H1 (cell line): ENCODE measurements at regions not wholly inside any gene's neighbourhood (a gene's known extent, or its start where the extent isn't known, plus 50 kb on each side); places are given as distances from the start of the nearest gene placed in this dataset.

Source experiments
- ASH2L ChIP-seq: fragments of 200-600, 300-600 bp; sonication (generic); IDR thresholded peaks from one replicate; pipeline ENCODE4 v1.7.1; 2017; ENCODE audit warnings: low read length
- ATF3 ChIP-seq: IDR thresholded peaks from 2 replicates; pipeline ENCODE4 v1.6.1; 2011; ENCODE audit warnings: low read depth, mild to moderate bottlenecking, low read length; ENCODE audit not compliant: insufficient read depth
- BRCA1 ChIP-seq: IDR thresholded peaks from 2 replicates; pipeline ENCODE4 v1.6.1; 2012; ENCODE audit warnings: low read depth, low read length, improper control_type of control experiment
- CHD1 ChIP-seq: IDR thresholded peaks from 2 replicates; pipeline ENCODE4 v1.6.1; 2012; ENCODE audit warnings: low read depth, low read length, improper control_type of control experiment
- CTCF ChIP-seq, 3 experiments: IDR thresholded peaks; 1 replicate in 2 of 3; 2 replicates in 1 of 3; pipeline versions ENCODE4 v1.5.1 to v1.6.1; 2011; ENCODE audit warnings: low read length in 3 of 3, mild to moderate bottlenecking in 3 of 3, inconsistent platforms in 2 of 3, low read depth in 1 of 3, moderate library complexity in 1 of 3; ENCODE audit not compliant: insufficient read depth in 1 of 3; ENCODE audit errors: control extremely low read depth in 1 of 3
- EGR1 ChIP-seq: IDR thresholded peaks from 2 replicates; pipeline ENCODE4 v1.6.1; 2011; ENCODE audit warnings: low read depth, low read length, borderline replicate concordance
- FOSL1 ChIP-seq: IDR thresholded peaks from 2 replicates; pipeline ENCODE4 v1.6.1; 2011; ENCODE audit warnings: mild to moderate bottlenecking, low read depth, low read length, moderate library complexity; ENCODE audit not compliant: insufficient read depth
- GABPA ChIP-seq: IDR thresholded peaks from 2 replicates; pipeline ENCODE4 v1.6.1; 2011; ENCODE audit warnings: mild to moderate bottlenecking, low read length, moderate library complexity, borderline replicate concordance; ENCODE audit not compliant: insufficient read depth
- JUN ChIP-seq: IDR thresholded peaks from 2 replicates; pipeline ENCODE4 v1.6.1; 2011; ENCODE audit warnings: low read depth, mild to moderate bottlenecking, improper control_type of control experiment, low read length
- MAFK ChIP-seq: IDR thresholded peaks from 2 replicates; pipeline ENCODE4 v1.6.1; 2012; ENCODE audit warnings: low read depth, mild to moderate bottlenecking, improper control_type of control experiment, low read length
- POLR2A ChIP-seq, 2 experiments: IDR thresholded peaks; 1 replicate in 1 of 2; 2 replicates in 1 of 2; pipeline ENCODE4 v1.6.1; 2011; ENCODE audit warnings: low read depth in 2 of 2, low read length in 2 of 2, mild to moderate bottlenecking in 2 of 2; ENCODE audit errors: control extremely low read depth in 1 of 2
- SIN3A ChIP-seq, 2 experiments: IDR thresholded peaks in 1 of 2; conservative IDR thresholded peaks in 1 of 2; 2 replicates each; pipeline ENCODE4 v1.6.1; 2011 to 2012; ENCODE audit warnings: low read length in 2 of 2, improper control_type of control experiment in 1 of 2, low read depth in 1 of 2, mild to moderate bottlenecking in 1 of 2
- SIRT6 ChIP-seq: IDR thresholded peaks from one replicate; pipeline ENCODE4 v1.7.1; 2012; ENCODE audit warnings: low read length, inconsistent platforms
- SUZ12 ChIP-seq: fragments of 200-600 bp; sonication (generic); IDR thresholded peaks from 2 replicates; pipeline ENCODE4 v1.6.1; 2012; ENCODE audit warnings: mild to moderate bottlenecking, inconsistent platforms, low read length, moderate library complexity, mixed read lengths

- TF ChIP-seq CTCF (IDR thresholded peaks at IDR 0.05; ENCODE audit: control extremely low read depth in 1 of 3, insufficient read depth in 1 of 3, low read depth in 1 of 3, low read length in 3 of 3): no peak
- no peak for TF ChIP-seq JUN
- no peak for TF ChIP-seq ASH2L
- TF ChIP-seq POLR2A (IDR thresholded peaks at IDR 0.05; ENCODE audit: control extremely low read depth in 1 of 2, low read depth in 2 of 2, low read length in 2 of 2): no peak
- no peak for TF ChIP-seq SIN3A (conservative IDR thresholded peaks at IDR 0.05 in 1 of 2, IDR thresholded peaks at IDR 0.05 in 1 of 2; ENCODE audit: low read depth in 1 of 2, low read length in 2 of 2)
- no peak for TF ChIP-seq SUZ12
- no peak for TF ChIP-seq ATF3
- no peak for TF ChIP-seq GABPA
- TF ChIP-seq MAFK: no peak
- no peak for TF ChIP-seq EGR1
- no peak for TF ChIP-seq FOSL1
- no peak for TF ChIP-seq CHD1
- TF ChIP-seq BRCA1: no peak
- TF ChIP-seq SIRT6: no peak
Measured at GRCh38 chr1:216892581-216893160, 169.4 kb upstream of the ESRRG start.
